ENCODE measurements at regions not wholly inside any gene's neighbourhood (a gene's known extent, or its start where the extent isn't known, plus 50 kb on each side); places are given as distances from the start of the nearest gene placed in this dataset.
"Not testable (repeated sequence)": the region's sequence is repeated elsewhere in the genome, so short reads cannot be mapped to it uniquely, and the experiment has no call there.

GRCh38 chr11:115630214-115630613 lies 126.0 kb upstream of the CADM1 start:
- FAIRE-seq: no peak

GRCh38 chr11:115629456-115630015 lies 125.3 kb upstream of the CADM1 start:
- no peak for FAIRE-seq

- no peak for FAIRE-seq
Measured at GRCh38 chr11:115627666-115628460, 123.6 kb upstream of the CADM1 start.

- no peak for FAIRE-seq
Measured at GRCh38 chr11:115627071-115627470, 122.9 kb upstream of the CADM1 start.

- FAIRE-seq: no peak
Measured at GRCh38 chr11:115626414-115626813, 122.2 kb upstream of the CADM1 start.

GRCh38 chr11:115625502-115625901 lies 121.3 kb upstream of the CADM1 start:
- no peak for FAIRE-seq

GRCh38 chr11:115624065-115624464 lies 119.8 kb upstream of the CADM1 start:
- no peak for FAIRE-seq

- FAIRE-seq: no peak
Measured at GRCh38 chr11:115623021-115623451, 118.8 kb upstream of the CADM1 start.

GRCh38 chr11:115618428-115618827 lies 114.2 kb upstream of the CADM1 start:
- FAIRE-seq: no peak

GRCh38 chr11:115617767-115618166 lies 113.6 kb upstream of the CADM1 start:
- FAIRE-seq: no peak

- no peak for FAIRE-seq
Measured at GRCh38 chr11:115616971-115617370, 112.8 kb upstream of the CADM1 start.

GRCh38 chr11:115613986-115614632 lies 109.9 kb upstream of the CADM1 start:
- FAIRE-seq: no peak

GRCh38 chr11:115613004-115613403 lies 108.8 kb upstream of the CADM1 start:
- no peak for FAIRE-seq

GRCh38 chr11:115612046-115612730 lies 108.0 kb upstream of the CADM1 start:
- no peak for FAIRE-seq

- FAIRE-seq: no peak
Measured at GRCh38 chr11:115611343-115611742, 107.1 kb upstream of the CADM1 start.

GRCh38 chr11:115610908-115611307 lies 106.7 kb upstream of the CADM1 start:
- FAIRE-seq: no peak

GRCh38 chr11:115610234-115610633 lies 106.0 kb upstream of the CADM1 start:
- FAIRE-seq: not testable (repeated sequence)

GRCh38 chr11:115608976-115609375 lies 104.8 kb upstream of the CADM1 start:
- FAIRE-seq: no peak

- FAIRE-seq: no peak
Measured at GRCh38 chr11:115607621-115608221, 103.5 kb upstream of the CADM1 start.

- no peak for FAIRE-seq
Measured at GRCh38 chr11:115606498-115607220, 102.4 kb upstream of the CADM1 start.

GRCh38 chr11:115605871-115606497 lies 101.8 kb upstream of the CADM1 start:
- FAIRE-seq: no peak

- not testable (repeated sequence) for FAIRE-seq
Measured at GRCh38 chr11:115605397-115605796, 101.2 kb upstream of the CADM1 start.
